HG03196 (cell line): ENCODE measurements at regions not wholly inside any gene's neighbourhood (a gene's known extent, or its start where the extent isn't known, plus 50 kb on each side); places are given as distances from the start of the nearest gene placed in this dataset.
"Not testable (repeated sequence)": the region's sequence is repeated elsewhere in the genome, so short reads cannot be mapped to it uniquely, and the experiment has no call there.

Experiments
- ATAC-seq: cut with Tn5 transposase; IDR thresholded peaks from one replicate; pipeline ENCODE4 v1.9.1; 2021; ENCODE audit not compliant: unreplicated experiment

- no peak for ATAC-seq
These were observed 86.2 kb downstream of the RPL27A start for GRCh38 chr11:8768625-8769333.

GRCh38 chr11:8772571-8773519, 90.3 kb downstream of the RPL27A start:
- ATAC-seq = no peak

- ATAC-seq = no peak
These were observed 91.4 kb downstream of the RPL27A start for GRCh38 chr11:8773916-8774539.

GRCh38 chr11:8774916-8775315, 92.3 kb downstream of the RPL27A start:
- not testable (repeated sequence) for ATAC-seq

GRCh38 chr11:8775332-8775731, 92.7 kb downstream of the RPL27A start:
- no peak for ATAC-seq

- ATAC-seq = no peak
These were observed 93.1 kb downstream of the RPL27A start for GRCh38 chr11:8775734-8776133.

GRCh38 chr11:8776209-8776608, 93.6 kb downstream of the RPL27A start:
- ATAC-seq = no peak

- no peak for ATAC-seq
These were observed 95.5 kb downstream of the RPL27A start for GRCh38 chr11:8777907-8778767.

GRCh38 chr11:8779107-8779506, 96.5 kb downstream of the RPL27A start:
- no peak for ATAC-seq

GRCh38 chr11:8779732-8780131, 97.1 kb downstream of the RPL27A start:
- no peak for ATAC-seq

- ATAC-seq = no peak
These were observed 102.4 kb downstream of the RPL27A start for GRCh38 chr11:8784954-8785353.

GRCh38 chr11:8785457-8785856, 102.9 kb downstream of the RPL27A start:
- no peak for ATAC-seq

- ATAC-seq = no peak
These were observed 103.4 kb downstream of the RPL27A start for GRCh38 chr11:8785998-8786397.

- ATAC-seq = no peak
These were observed 104.3 kb downstream of the RPL27A start for GRCh38 chr11:8786933-8787332.

GRCh38 chr11:8787372-8787771, 104.8 kb downstream of the RPL27A start:
- ATAC-seq = no peak

- no peak for ATAC-seq
These were observed 106.0 kb downstream of the RPL27A start for GRCh38 chr11:8788616-8789015.

- no peak for ATAC-seq
These were observed 107.3 kb downstream of the RPL27A start for GRCh38 chr11:8789864-8790263.

- ATAC-seq = no peak
These were observed 108.4 kb downstream of the RPL27A start for GRCh38 chr11:8790968-8791367.

GRCh38 chr11:8792710-8793109, 110.1 kb downstream of the RPL27A start:
- ATAC-seq = no peak

GRCh38 chr11:8793114-8793777, 110.7 kb downstream of the RPL27A start:
- ATAC-seq = no peak
